ENCODE measurements at regions not wholly inside any gene's neighbourhood (a gene's known extent, or its start where the extent isn't known, plus 50 kb on each side); places are given as distances from the start of the nearest gene placed in this dataset.

DNA sequence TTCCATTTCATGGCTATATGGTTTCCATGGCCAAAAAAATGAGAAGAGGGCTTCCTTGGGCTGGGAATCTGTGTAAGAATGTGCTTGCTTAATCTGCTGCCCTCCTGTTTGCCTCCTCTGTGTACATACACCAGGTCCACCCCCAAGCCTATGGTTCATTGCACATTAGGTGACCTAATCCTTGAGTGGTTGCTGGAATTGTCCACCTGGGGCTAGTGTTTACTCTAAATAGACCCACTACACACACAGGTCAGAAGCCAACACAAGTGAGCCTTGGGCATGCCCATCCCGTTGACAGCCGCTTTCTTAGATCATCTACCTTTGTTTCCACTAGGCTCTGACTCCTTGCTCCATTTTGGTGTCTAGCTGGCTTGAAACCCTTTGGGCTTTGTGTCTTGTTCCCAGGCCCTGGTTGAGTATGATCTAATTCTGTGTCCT is 59.2 kb upstream of the ATL2 start:
- Histone ChIP-seq H3K27me3 (replicated peaks; ENCODE audit: insufficient read depth) (no peaks in the 10 kb centered on the region), H3K27ac (no peak overlapping the region), H3K4me1 (ENCODE audit: control insufficient read depth in 1 of 2, low read depth in 2 of 2) (peaks cover 0 to 22% of the 10 kb centered on the region in 2 donors), H3K36me3 (no peaks in the 10 kb centered on the region), H3K9me3 (no peaks in the 10 kb centered on the region), H3K4me3 (no peak overlapping the region)
- DNase-seq (ENCODE audit: low spot score) (no peak), ATAC-seq (ENCODE audit: insufficient number of reproducible peaks, low FRiP score, low read depth) (no peak)
- TF ChIP-seq, protein P1, sequence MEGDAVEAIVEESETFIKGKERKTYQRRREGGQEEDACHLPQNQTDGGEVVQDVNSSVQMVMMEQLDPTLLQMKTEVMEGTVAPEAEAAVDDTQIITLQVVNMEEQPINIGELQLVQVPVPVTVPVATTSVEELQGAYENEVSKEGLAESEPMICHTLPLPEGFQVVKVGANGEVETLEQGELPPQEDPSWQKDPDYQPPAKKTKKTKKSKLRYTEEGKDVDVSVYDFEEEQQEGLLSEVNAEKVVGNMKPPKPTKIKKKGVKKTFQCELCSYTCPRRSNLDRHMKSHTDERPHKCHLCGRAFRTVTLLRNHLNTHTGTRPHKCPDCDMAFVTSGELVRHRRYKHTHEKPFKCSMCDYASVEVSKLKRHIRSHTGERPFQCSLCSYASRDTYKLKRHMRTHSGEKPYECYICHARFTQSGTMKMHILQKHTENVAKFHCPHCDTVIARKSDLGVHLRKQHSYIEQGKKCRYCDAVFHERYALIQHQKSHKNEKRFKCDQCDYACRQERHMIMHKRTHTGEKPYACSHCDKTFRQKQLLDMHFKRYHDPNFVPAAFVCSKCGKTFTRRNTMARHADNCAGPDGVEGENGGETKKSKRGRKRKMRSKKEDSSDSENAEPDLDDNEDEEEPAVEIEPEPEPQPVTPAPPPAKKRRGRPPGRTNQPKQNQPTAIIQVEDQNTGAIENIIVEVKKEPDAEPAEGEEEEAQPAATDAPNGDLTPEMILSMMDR (IDR thresholded peaks at IDR 0.05): no peak

DNA sequence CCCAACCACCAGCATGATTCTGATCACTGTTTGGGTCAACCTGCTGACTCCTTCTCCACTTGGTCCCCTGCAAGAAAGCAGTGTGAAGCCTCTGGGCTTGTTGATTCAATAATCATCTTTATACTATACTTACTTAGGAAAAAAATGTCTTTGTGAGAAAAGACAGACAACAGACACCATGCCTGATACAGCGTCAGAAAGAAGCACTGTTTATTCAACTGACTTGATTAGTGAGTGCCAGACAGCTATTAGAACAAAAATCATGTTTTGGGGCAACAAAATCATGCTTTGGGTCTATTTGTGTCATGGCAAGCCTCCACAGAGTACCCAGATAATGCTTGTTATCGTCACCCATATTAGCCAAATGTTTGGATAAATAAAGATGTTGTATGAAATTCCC is 58.7 kb upstream of the ATL2 start:
- DNase-seq (ENCODE audit: low spot score): no peak
- TF ChIP-seq, protein P1 (IDR thresholded peaks at IDR 0.05): no peak
- Histone ChIP-seq H3K27ac (no peak overlapping the region), H3K36me3 (no peaks in the 10 kb centered on the region), H3K4me3 (no peak overlapping the region), H3K4me1 (ENCODE audit: control insufficient read depth in 1 of 2, low read depth in 2 of 2) (peaks cover 0 to 27% of the 10 kb centered on the region in 2 donors), H3K9me3 (no peaks in the 10 kb centered on the region), H3K27me3 (replicated peaks; ENCODE audit: insufficient read depth) (no peaks in the 10 kb centered on the region)
- ATAC-seq (ENCODE audit: insufficient number of reproducible peaks, low FRiP score, low read depth): no peak

DNA sequence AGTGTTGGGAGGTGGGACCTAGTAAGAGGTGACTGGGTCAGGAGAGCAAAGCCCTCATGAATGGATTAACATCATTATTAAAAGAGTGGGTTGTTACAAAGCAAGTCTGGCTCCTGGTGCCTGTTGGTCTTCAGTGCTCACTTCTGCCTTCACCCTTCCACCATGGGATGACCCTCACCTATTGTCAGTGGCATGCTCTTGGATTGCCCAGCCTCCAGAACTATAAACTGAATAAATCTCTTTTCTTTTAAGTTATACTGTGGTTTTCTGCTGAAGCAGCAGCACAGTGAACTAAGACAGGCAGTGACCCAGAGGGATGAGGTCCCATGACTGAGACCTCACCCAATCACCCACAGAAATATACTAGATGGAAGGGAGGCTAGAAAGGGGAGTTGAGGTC is 57.5 kb upstream of the ATL2 start:
- Histone ChIP-seq H3K36me3 (no peaks in the 10 kb centered on the region), H3K4me1 (ENCODE audit: control insufficient read depth in 1 of 2, low read depth in 2 of 2) (peaks cover 4 to 39% of the 10 kb centered on the region in 2 donors), H3K9me3 (no peaks in the 10 kb centered on the region), H3K27ac (no peak overlapping the region), H3K27me3 (replicated peaks; ENCODE audit: insufficient read depth) (no peaks in the 10 kb centered on the region), H3K4me3 (no peak overlapping the region)
- no peak for ATAC-seq (ENCODE audit: insufficient number of reproducible peaks, low FRiP score, low read depth)
- DNase-seq (ENCODE audit: low spot score): no peak
- TF ChIP-seq, protein P1 (IDR thresholded peaks at IDR 0.05): no peak

DNA sequence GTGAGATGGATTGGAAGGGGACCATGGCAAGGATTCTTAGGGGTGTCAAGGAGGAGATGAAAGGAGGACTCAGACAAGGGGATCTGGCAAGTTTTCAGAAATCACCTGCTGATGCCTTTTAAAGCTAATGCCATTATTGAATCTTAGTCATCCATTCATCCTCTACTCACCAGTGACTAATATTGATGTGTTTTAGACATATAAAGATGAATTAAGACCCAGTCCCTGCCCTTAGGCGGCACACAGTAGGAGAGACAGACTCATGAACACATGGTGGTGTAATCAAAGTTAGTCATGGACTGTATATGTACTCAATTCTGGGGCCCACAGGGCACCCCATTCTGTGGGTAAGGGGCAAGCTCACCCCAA is 56.5 kb upstream of the ATL2 start:
- no peak overlapping the region for H3K27ac ChIP-seq

DNA sequence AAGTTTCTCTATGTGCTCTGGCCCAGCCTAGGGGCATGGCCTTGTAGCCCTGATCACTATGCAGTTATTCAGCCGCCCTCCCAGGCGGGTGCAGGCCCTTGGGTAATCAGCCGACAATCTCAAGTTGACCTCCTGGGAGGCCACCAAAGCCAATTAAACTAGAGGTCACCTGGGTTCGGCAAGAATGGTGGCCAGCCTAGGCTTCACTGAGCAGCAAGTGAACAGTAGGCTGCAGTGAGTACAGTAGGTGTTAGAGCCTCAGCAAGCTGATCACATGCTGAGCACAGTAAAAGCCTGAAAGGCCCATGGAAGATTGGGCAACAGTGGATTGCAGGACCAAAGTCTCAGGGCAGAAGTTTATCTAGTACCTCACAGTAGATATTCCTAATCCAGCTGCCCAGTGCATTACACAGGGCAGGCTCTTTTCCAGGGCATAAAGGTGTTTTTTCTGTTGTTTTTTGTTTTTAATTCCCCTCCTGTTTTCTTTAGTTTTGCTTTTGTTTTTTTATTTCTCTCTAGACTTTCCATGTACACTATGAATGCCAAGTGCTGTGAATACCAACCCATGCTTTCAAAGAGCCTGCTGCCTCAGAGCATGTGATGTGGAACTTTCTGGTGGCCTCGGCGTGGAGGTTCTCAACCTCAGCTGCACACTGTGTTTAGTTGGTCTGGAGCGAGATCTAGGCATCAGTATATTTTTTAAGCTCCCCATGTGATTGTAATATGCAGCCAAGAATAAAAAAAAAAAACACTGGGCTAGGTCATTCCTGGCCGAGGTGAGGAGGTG is 55.9 kb upstream of the ATL2 start:
- Histone ChIP-seq H3K9me3 (no peaks in the 10 kb centered on the region), H3K36me3 (no peaks in the 10 kb centered on the region), H3K4me1 (ENCODE audit: control insufficient read depth in 1 of 2, low read depth in 2 of 2) (peaks cover 9 to 54% of the 10 kb centered on the region in 2 donors), H3K27me3 (replicated peaks; ENCODE audit: insufficient read depth) (no peaks in the 10 kb centered on the region), H3K4me3 (no peak overlapping the region), H3K27ac (peak overlapping the region in 1 of 2 donors; percentile 37)
- DNase-seq (ENCODE audit: low spot score) (no peak), ATAC-seq (ENCODE audit: insufficient number of reproducible peaks, low FRiP score, low read depth) (no peak)
- TF ChIP-seq, protein P1 (IDR thresholded peaks at IDR 0.05): no peak

More for the DNA sequence above, 56.5 kb upstream of the ATL2 start:
- TF ChIP-seq, protein P1 (IDR thresholded peaks at IDR 0.05): no peak
- DNase-seq (ENCODE audit: low spot score): no peak
- Histone ChIP-seq H3K36me3 (no peaks in the 10 kb centered on the region), H3K4me1 (ENCODE audit: control insufficient read depth in 1 of 2, low read depth in 2 of 2) (peaks cover 9 to 49% of the 10 kb centered on the region in 2 donors), H3K9me3 (no peaks in the 10 kb centered on the region), H3K4me3 (no peak overlapping the region), H3K27me3 (replicated peaks; ENCODE audit: insufficient read depth) (no peaks in the 10 kb centered on the region)
- no peak for ATAC-seq (ENCODE audit: insufficient number of reproducible peaks, low FRiP score, low read depth)

Measured in thoracic aorta (tissue), 2 donors.